ENCODE measurements at regions not wholly inside any gene's neighbourhood (a gene's known extent, or its start where the extent isn't known, plus 50 kb on each side); places are given as distances from the start of the nearest gene placed in this dataset.

- TF ChIP-seq CTCF (IDR thresholded peaks at IDR 0.05; ENCODE audit: extremely low read depth in 1 of 2, insufficient read depth in 1 of 2, low read depth in 1 of 2, low read length in 2 of 2): no peak
- TF ChIP-seq POLR2A (IDR thresholded peaks at IDR 0.05; ENCODE audit: low read depth, low read length): no peak
- TF ChIP-seq FOS (IDR thresholded peaks at IDR 0.05; ENCODE audit: borderline replicate concordance, insufficient read depth, low read length): no peak
- TF ChIP-seq POLR2AphosphoS5 (IDR thresholded peaks at IDR 0.05; ENCODE audit: insufficient read depth, low read depth, low read length): no peak
- no peak for TF ChIP-seq MYC (IDR thresholded peaks at IDR 0.05; ENCODE audit: low read depth, low read length)
Measured at GRCh38 chr7:115879171-115879570, 151.4 kb downstream of the TFEC start.

All from endothelial cell of umbilical vein (primary cell).